GM19455 (cell line): ENCODE measurements at regions not wholly inside any gene's neighbourhood (a gene's known extent, or its start where the extent isn't known, plus 50 kb on each side); places are given as distances from the start of the nearest gene placed in this dataset.
"Not testable (repeated sequence)": the region's sequence is repeated elsewhere in the genome, so short reads cannot be mapped to it uniquely, and the experiment has no call there.

Experiments used
- ATAC-seq: cut with Tn5 transposase; IDR thresholded peaks from one replicate; pipeline ENCODE4 v1.9.1; 2021; ENCODE audit not compliant: unreplicated experiment

GRCh38 chr9:99666571-99666970 is 155.1 kb upstream of the NR4A3 start:
- no peak for ATAC-seq

DNA sequence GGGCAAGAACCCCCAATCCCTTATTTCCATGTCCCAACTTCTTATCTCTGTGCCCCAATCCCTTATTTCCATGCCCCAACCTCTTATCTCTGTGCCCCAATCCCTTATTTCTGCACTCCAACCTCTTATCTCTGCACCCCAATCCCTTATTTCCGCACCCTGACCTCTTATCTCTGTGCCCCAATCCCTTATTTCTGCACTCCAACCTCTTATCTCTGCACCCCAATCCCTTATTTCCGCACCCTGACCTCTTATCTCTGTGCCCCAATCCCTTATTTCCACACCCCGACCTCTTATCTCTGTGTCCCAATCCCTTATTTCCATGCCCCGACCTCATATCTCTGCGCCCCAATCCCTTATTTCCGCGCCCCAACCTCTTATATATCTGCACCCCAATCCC is 150.8 kb upstream of the NR4A3 start:
- ATAC-seq = not testable (repeated sequence)

DNA sequence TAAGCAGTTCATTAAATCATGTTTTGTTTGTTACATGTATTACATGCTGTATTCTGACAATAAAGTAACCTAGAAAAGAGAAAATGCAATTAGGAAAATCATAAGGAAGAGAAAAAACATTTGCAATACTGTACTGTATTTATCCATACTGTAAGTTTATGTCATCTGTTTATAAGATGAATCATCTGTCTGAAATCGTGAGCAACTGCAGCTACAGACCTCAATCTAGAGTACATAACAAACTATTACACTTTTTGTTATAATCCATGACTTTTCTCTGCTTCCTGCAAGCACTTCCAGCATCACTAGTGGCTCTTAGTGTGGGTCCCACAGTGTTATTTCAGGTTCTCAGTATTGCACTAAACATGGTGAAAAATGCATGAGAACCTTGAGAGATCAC is 144.4 kb upstream of the NR4A3 start:
- no peak for ATAC-seq

DNA sequence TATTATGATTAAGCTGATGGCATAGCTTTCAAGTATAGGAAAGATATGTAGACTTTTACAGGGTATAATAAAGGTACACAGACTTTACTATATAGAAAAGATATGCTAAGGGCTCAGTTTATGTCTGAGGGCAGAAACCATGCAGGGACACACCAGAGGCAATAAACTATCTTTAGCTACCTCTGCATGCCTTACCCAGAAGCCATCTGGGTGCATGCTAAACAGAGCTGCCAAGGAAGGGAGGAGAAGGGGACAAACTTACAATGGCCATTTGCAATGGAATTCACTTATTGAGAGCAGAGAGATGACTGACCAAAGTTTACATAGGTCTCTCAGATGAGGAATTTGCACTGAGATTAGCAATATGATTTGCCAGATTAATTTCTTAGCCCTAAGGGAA is 143.1 kb upstream of the NR4A3 start:
- ATAC-seq = no peak

DNA sequence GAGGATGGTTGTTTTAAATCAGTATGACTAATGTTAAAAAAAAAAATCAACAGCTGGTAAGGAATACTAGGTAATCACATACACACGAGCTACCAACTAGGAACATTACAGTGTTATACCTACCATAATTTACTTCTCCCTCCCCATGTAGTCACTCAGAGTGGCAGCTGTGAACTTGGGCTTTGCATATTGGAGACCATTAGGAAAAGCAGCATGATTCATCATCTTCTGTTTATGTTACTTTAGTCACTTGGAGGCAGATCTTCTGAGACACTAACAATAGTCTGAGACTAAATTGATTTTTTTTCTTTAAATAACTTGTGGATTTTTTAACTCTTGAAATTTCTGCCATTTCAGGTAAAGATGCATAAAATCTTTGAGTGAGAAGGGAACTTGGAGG is 141.5 kb upstream of the NR4A3 start:
- no peak for ATAC-seq

DNA sequence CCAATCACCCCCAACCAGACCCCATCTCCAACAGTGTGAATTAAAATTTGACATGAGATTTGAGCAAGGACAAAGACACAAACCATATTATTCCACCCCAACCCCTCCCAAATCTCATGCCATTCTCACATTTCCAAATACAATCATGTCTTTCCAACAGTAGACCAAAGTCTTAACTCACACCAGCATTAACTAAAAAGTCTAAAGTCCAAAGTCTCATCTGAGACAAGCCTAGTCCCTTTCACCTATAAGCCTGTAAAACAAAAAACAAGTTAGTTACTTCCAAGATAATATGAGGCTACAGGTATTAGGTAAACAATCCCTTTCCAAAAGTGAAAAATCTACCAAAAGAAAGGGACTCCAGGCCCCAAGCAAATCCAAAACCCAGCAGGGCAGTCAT is 140.6 kb upstream of the NR4A3 start:
- ATAC-seq = no peak

DNA sequence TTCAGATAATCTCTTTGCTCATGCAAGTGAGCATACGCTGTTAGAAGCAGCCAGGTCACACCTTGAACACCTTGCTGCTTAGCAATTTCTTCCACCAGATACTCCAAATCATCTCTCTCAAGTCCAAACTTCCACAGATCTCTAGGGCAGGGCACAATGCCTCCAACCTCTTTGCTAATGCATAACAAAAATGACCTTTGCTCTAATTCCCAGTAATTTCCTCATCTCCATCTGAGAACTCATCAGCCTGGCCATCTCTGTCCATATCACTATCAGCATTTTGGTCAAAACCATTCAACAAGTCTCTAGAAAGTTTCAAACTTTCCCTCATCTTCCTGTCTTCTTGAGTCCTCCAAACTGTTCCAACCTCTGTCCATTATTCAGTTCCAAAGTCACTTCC is 139.3 kb upstream of the NR4A3 start:
- ATAC-seq = no peak

DNA sequence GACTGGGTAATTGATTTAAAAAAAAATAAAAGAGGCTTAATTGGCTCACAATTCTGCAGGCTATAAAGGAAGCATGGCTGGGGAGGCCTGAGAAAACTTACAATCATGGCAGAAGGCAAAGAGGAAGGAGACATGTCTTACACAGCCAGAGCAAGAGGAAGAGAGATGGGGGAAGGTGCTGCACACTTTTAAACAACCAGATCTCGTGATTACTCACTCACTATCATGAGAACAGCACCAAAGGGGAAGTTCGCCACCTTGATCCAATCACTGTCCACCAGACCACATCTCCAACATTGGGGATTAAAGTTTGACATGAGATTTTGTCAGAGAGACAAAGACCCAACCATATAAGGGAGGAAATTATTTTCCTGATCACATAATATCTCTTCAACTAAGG is 138.8 kb upstream of the NR4A3 start:
- ATAC-seq = no peak

DNA sequence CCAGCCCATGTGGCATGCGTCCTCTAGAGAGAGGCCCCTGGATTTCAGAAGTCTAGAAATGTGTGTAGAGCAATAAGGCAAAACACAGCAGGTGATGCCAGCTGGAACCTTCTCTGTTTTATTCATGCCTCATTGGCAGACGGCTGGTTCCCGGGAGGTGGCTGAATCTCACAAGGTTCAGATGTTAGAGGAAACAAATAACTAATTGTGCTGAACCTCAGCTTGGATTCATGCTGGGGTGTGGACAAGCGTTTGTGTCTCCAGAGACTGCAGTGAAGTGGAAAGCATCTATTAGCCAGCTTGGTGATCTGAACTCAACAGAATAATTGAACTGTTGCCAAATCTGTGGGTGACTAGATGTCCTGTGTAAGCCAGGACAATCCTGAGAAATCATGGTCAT is 131.1 kb upstream of the NR4A3 start:
- ATAC-seq = no peak

DNA sequence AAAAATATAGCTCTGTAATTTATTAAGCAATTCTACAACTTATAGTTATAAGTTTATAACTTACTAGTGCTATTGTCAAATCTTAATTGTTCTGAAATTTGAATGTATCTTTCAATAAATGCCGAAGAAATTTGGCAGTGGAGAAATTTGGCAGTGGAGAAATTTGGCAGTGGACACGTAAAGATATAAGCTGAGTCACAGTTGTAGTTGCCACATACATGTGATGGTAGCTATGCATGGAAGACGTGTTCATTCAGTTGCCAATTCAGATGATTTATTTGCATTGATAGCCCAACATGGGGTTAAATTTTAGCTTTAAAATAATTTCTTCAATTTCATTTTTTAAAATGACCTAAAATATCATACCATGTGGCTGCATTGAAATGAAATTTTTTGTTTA is 127.8 kb upstream of the NR4A3 start:
- no peak for ATAC-seq

DNA sequence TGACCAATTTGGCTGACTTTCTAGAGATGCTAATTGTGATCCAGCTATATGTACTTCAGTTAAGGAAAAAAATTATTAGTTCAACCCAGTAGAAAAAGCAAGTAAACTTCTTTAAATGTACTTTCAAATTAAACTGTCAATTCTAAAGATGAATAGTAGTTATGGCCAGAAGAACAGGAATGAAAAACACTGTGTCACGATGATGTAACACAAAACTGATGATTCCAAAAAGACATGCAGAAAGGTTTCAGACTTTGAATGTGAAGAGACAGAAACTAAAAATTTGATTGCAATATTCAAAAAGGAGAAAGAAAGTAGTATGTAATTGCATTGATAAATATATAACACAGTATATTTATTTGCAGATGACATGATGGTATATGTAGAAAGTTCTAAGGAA is 127.3 kb upstream of the NR4A3 start:
- no peak for ATAC-seq

GRCh38 chr9:99699396-99699795 is 122.3 kb upstream of the NR4A3 start:
- no peak for ATAC-seq

DNA sequence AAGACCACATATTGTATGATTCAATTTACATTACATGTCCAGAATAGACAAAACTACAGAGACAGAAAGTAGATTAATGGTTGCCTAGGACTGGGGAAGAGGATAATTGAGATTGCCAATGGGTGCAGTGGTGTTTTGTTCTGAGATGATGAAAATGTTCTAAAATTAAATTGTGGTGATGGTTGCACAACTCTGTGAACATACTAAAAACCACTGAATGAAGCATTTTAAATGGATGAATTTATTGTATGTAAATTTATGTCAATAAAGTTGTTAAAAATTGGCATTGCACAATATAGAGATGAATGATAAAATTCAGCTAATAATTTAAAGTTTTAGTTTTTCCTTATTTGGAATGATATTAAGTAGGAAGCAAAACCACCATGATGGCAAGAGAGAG is 109.5 kb upstream of the NR4A3 start:
- ATAC-seq = no peak

- no peak for ATAC-seq
Measured at GRCh38 chr9:99713838-99714306, 107.8 kb upstream of the NR4A3 start.

DNA sequence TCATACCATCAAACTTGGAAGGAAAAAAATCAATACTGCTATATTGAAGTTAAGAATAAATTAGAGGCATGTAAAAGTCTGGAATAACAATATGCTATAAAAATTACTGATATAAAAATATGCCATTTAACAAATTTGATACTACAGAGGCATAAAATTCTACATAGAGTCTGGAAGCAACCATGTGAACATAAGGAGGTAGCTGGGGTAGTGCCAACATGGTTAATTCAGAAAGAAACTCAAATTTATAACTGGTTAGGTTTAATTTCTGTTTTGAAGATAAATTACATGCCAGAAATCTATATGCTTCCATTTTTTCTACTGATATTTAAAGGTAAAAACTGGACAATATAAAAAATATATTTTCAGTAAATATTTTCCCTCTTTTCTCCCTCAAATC is 103.1 kb upstream of the NR4A3 start:
- ATAC-seq = no peak

DNA sequence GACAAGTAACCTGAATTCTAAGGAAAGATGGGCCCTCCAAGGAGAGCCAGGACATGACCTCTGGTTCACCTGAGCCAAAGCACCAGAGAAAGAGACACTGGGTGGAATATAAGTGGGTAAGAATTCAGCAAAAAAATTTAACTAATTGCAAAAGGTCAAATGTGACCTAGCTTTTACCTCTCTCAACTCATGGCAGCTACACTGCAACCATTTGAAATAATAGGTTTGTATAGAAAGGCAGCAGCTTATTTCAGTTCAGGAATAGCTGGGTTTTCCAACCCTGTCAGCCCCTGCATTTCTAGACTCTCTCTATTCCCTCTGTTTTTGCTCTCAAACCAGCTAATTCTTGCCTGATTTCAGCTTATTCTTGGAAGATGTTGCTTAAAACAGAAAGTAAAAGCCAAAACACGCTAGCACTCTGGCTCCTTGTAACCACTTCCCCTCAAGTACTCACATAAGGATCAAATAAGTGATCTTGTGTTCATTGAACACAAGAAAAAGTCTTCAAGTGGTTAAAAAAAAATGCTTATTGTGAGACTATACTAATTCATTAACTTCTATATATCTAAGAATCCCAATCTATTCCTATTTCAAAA is 101.1 kb upstream of the NR4A3 start:
- peak; percentile 92 for ATAC-seq

DNA sequence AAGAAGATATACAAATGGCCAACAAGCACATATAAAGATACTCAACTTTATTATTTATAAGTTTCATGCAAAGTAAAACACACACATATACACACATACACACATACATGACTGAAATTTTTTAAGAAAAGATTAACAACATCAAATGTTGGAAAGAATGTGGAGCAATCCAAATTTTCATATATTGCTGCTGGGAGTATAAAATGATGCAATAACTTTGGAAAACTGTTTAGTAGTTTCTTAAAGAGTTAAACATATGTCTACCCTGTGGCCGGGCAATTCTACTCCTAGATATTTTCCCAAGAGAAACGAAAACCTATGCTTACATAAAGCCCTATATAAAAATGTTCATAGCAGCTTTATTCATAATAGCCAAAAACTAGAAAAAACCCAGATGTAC is 99.8 kb upstream of the NR4A3 start:
- no peak for ATAC-seq

DNA sequence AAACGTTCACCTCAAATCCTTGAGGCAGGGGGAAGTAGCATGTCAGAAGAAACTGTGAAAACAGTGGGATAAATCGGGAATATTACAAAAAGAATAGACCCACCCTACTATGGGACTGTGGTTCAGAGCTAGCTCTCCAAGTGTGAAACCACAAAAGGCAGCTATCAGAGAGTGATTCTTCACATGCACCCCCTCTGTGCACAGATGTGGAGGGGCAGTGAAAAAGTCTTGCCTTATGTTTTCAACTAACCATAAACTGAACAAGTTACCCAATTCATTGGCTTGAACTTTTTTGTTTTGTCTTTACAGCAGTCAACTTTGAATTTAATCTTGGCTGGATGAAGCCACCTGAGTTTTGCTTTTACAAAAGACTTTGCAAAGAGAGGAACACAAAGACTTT is 98.8 kb upstream of the NR4A3 start:
- ATAC-seq = no peak

DNA sequence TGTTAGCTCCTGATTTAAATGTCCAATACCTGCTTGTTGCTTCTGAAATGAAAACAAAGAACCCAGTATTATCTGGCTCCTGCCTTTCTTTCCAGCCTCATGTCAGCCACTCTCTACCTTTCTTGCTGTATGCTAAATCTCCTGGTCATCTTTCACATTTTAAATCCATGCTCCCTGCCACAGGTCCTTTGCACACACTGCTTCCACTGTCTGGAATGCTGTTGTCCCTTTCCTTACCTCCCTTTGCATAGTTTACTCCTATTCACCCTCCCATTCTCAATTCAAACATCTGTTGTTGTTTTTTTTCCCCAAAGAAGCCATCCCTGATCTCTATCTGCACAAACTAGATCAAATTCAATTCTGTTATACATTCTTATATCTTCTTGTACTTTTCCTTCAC is 97.0 kb upstream of the NR4A3 start:
- no peak for ATAC-seq

DNA sequence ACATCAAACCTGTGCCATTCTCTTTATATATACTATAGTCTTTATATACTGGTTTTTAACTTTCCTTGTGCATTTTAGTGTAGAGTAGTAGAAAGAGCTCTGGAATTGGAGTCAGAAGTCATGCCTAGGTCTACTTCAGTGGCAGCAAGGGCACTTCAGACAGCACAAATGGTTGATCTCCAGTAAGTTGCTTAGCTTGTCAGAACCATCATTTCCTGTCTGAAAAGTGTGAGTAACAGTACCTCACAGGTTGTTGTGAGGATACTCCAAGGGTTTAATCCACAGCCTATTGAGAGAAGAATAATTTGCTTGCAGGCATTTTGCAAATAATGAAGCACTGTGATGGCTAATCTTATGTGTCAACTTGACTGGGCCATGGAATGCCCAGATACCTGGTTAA is 95.8 kb upstream of the NR4A3 start:
- ATAC-seq = no peak

- no peak for ATAC-seq
Measured at GRCh38 chr9:99726758-99727157, 94.9 kb upstream of the NR4A3 start.

GRCh38 chr9:99730062-99730461 is 91.6 kb upstream of the NR4A3 start:
- no peak for ATAC-seq

- ATAC-seq = no peak
Measured at GRCh38 chr9:99731950-99732349, 89.7 kb upstream of the NR4A3 start.

DNA sequence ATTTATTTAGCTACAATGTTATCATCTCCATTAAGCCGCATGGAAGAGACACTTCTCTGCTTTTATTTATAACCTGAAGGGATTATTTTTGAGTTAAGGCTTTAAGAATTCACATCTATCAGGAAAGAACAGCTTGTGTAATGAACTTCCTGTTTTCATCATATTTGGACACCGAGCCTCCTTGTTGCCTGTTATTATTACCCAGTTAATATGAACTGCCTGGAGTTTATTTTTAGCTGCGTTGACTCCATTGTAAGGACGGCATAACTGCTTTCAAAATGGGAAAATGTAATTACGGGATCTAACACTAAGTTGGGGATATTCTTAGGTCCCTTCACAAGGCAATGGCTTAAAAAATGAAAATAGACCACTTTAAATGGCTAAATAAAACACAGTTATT is 89.0 kb upstream of the NR4A3 start:
- ATAC-seq = no peak
